HL-60 (cell line): ENCODE measurements at regions not wholly inside any gene's neighbourhood (a gene's known extent, or its start where the extent isn't known, plus 50 kb on each side); places are given as distances from the start of the nearest gene placed in this dataset.
"Not testable (repeated sequence)": the region's sequence is repeated elsewhere in the genome, so short reads cannot be mapped to it uniquely, and the experiment has no call there.

Experiments used
- CTCF ChIP-seq: IDR thresholded peaks from one replicate; pipeline ENCODE4 v1.5.1; 2011; ENCODE audit warnings: low read length, control low read depth, inconsistent platforms; ENCODE audit not compliant: insufficient read depth
- REST ChIP-seq: IDR thresholded peaks from 2 replicates; pipeline ENCODE4 v1.6.1; 2012; ENCODE audit warnings: low read depth; ENCODE audit not compliant: insufficient replicate concordance

GRCh38 chr21:10346249-10346648 is 175.1 kb upstream of the TPTE start:
- not testable (repeated sequence) for TF ChIP-seq CTCF, REST
